ENCODE measurements at regions not wholly inside any gene's neighbourhood (a gene's known extent, or its start where the extent isn't known, plus 50 kb on each side); places are given as distances from the start of the nearest gene placed in this dataset.

DNA sequence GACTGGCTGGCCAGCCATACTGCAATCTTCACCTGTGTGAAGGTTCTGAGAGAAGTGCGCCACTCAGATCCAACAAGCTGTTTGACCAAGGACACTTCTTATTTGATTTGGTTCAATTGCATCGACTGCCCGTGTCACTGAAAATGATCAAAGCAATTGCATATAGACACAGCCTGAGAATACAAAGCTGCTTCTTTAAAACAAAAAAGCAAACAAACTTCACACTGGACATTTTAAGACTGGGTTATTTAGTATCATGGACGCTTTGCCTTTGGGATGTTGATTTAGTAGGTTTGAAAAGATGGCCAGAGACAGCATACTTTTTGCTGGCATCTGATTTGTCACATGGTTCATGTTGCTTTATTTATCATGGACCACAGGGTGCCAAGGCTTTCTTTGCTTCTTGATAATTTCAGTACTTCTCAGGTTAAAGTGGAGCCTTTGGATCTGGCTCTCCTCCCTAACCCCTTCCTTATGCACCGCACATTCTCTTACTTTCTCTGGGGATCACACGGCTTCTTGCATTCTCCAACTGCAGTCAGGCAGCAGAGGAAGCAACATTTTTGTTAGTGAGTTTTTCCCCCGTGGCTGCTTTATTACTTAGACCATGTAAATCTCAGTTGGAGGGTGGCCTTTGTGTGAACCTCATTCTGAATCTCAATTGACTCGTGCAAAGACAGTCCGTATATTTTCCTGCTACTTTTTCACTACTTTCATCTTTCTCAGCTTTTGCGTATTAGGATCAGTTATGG is 151.0 kb downstream of the CD47 start:
- no peak overlapping the region for H3K9ac ChIP-seq (ENCODE audit: low read length)
- no peak for DNase-seq
- no CpG with 5 or more reads among the region's 10 CpGs for WGBS (ENCODE audit: extremely low coverage, insufficient coverage, insufficient read length)

DNA sequence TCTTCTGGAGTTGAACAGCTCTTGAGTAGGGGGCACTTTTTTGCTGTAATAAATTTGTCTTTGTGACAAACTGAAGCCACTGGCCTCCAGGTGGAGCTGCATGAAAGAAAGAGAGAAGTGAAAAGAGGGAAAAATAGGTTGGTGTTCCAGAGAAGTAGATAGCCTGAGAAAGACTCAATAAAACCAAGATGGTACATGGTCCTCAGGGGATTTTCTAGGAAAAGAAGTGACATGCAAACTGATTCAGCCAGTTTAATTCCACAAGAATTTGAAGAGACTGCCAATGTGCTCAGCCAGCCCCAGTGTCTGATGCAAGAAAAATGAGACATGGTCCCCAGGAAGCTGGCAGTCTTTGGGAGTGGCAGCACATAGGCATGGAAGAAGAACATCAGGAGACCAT is 152.7 kb downstream of the CD47 start:
- peak overlapping the region; percentile 12 for H2AK5ac ChIP-seq (ENCODE audit: low read length)
- no peak overlapping the region for H4K8ac ChIP-seq (ENCODE audit: low read depth, low read length)
- H3K27me3 ChIP-seq (ENCODE audit: insufficient read depth, low read length), result no peaks in the 10 kb centered on the region
- H4K12ac ChIP-seq (ENCODE audit: low read depth, low read length), result no peak overlapping the region
- H3K79me2 ChIP-seq (ENCODE audit: control insufficient read depth, insufficient read depth, low read length, poor library complexity), result no peaks in the 10 kb centered on the region
- peaks cover 6% of the 10 kb centered on the region for H3K79me1 ChIP-seq (ENCODE audit: low read length)
- H2BK120ac ChIP-seq (ENCODE audit: insufficient read depth, low read length, poor library complexity), result peak overlapping the region; percentile 82
- no peak overlapping the region for H3K23ac ChIP-seq (ENCODE audit: low read length)
- H4K91ac ChIP-seq (ENCODE audit: low read depth, low read length), result peak overlapping the region; percentile 25
- H3K4ac ChIP-seq (ENCODE audit: low read depth, low read length), result no peak overlapping the region
- no peaks in the 10 kb centered on the region for H3K9me3 ChIP-seq (ENCODE audit: insufficient read depth, low read depth, low read length)
- H3K36me3 ChIP-seq (ENCODE audit: control insufficient read depth in 1 of 2, insufficient read depth in 2 of 2, low read length in 2 of 2), result no peaks in the 10 kb centered on the region
- no peak overlapping the region for H3K27ac ChIP-seq (ENCODE audit: low read depth, low read length)
- peak overlapping the region; percentile 6 for H2BK5ac ChIP-seq (ENCODE audit: low read depth, low read length, poor library complexity)
- no peak overlapping the region for H3K9ac ChIP-seq (ENCODE audit: low read length)
- peak overlapping the region; percentile 55 for H2BK12ac ChIP-seq (ENCODE audit: low read length)
- H2AFZ ChIP-seq (ENCODE audit: insufficient read depth, low read length, poor library complexity), result no peak overlapping the region
- H3K4me2 ChIP-seq (ENCODE audit: low read length), result no peak overlapping the region
- H3K4me1 ChIP-seq (ENCODE audit: control insufficient read depth in 1 of 2, insufficient read depth in 2 of 2, low read length in 2 of 2), result peaks cover 0 to 2% of the 10 kb centered on the region in 2 experiments
- DNase-seq, result peak; percentile 14 to 69
- H3K4me3 ChIP-seq (ENCODE audit: low read depth, low read length), result no peak overlapping the region
- no peak overlapping the region for H3K18ac ChIP-seq (ENCODE audit: low read length)
- no peak overlapping the region for H3K14ac ChIP-seq (ENCODE audit: low read length)

More for the DNA sequence above, 151.0 kb downstream of the CD47 start:
- no peak overlapping the region for H3K4me3 ChIP-seq (ENCODE audit: low read depth, low read length)
- H3K14ac ChIP-seq (ENCODE audit: low read length), result no peak overlapping the region
- no peak overlapping the region for H3K23ac ChIP-seq (ENCODE audit: low read length)
- H3K79me1 ChIP-seq (ENCODE audit: low read length), result peaks cover 6% of the 10 kb centered on the region
- no peaks in the 10 kb centered on the region for H3K79me2 ChIP-seq (ENCODE audit: control insufficient read depth, insufficient read depth, low read length, poor library complexity)
- no peak overlapping the region for H4K8ac ChIP-seq (ENCODE audit: low read depth, low read length)
- peak overlapping the region; percentile 38 for H2BK120ac ChIP-seq (ENCODE audit: insufficient read depth, low read length, poor library complexity)
- no peak overlapping the region for H3K27ac ChIP-seq (ENCODE audit: low read depth, low read length)
- peaks cover 0 to 2% of the 10 kb centered on the region in 2 experiments for H3K4me1 ChIP-seq (ENCODE audit: control insufficient read depth in 1 of 2, insufficient read depth in 2 of 2, low read length in 2 of 2)
- H3K9me3 ChIP-seq (ENCODE audit: insufficient read depth, low read depth, low read length), result no peaks in the 10 kb centered on the region
- H2BK5ac ChIP-seq (ENCODE audit: low read depth, low read length, poor library complexity), result no peak overlapping the region
- no peak overlapping the region for H3K4me2 ChIP-seq (ENCODE audit: low read length)
- no peaks in the 10 kb centered on the region for H3K27me3 ChIP-seq (ENCODE audit: insufficient read depth, low read length)
- H3K18ac ChIP-seq (ENCODE audit: low read length), result no peak overlapping the region
- no peak overlapping the region for H2AK5ac ChIP-seq (ENCODE audit: low read length)
- no peak overlapping the region for H3K4ac ChIP-seq (ENCODE audit: low read depth, low read length)
- no peak overlapping the region for H4K12ac ChIP-seq (ENCODE audit: low read depth, low read length)
- H2BK12ac ChIP-seq (ENCODE audit: low read length), result peak overlapping the region; percentile 43
- H3K36me3 ChIP-seq (ENCODE audit: control insufficient read depth in 1 of 2, insufficient read depth in 2 of 2, low read length in 2 of 2), result no peaks in the 10 kb centered on the region
- no peak overlapping the region for H2AFZ ChIP-seq (ENCODE audit: insufficient read depth, low read length, poor library complexity)
- H4K91ac ChIP-seq (ENCODE audit: low read depth, low read length), result peak overlapping the region; percentile 57

DNA sequence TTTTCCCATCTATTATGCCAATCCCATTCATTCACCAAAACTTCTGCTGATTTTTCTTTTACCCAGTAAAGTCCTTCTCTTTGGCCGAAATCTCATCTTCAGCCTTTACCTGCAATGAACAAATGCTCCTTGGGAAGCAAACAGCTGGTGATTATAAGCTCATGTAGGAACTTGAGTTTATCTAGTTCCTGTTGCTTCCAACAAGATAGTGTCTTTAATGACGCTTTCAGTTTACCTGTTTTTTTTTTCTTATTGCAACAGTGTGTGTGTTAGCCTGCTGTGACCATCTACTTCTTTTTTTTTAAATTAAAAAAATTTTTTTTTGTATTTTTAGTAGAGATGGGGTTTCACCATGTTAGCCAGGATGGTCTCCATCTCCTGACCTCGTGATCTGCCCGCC is 156.0 kb downstream of the CD47 start:
- Histone ChIP-seq H3K4me2 (ENCODE audit: low read length) (no peak overlapping the region), H4K12ac (ENCODE audit: low read depth, low read length) (no peak overlapping the region), H3K18ac (ENCODE audit: low read length) (no peak overlapping the region), H3K14ac (ENCODE audit: low read length) (no peak overlapping the region), H3K9me3 (ENCODE audit: insufficient read depth, low read depth, low read length) (no peaks in the 10 kb centered on the region), H3K36me3 (ENCODE audit: control insufficient read depth in 1 of 2, insufficient read depth in 2 of 2, low read length in 2 of 2) (no peaks in the 10 kb centered on the region), H3K4me3 (ENCODE audit: low read depth, low read length) (no peak overlapping the region), H2BK120ac (ENCODE audit: insufficient read depth, low read length, poor library complexity) (no peak overlapping the region), H3K79me2 (ENCODE audit: control insufficient read depth, insufficient read depth, low read length, poor library complexity) (no peaks in the 10 kb centered on the region), H3K79me1 (ENCODE audit: low read length) (peaks cover 6% of the 10 kb centered on the region), H4K8ac (ENCODE audit: low read depth, low read length) (no peak overlapping the region), H3K27ac (ENCODE audit: low read depth, low read length) (no peak overlapping the region), H2AFZ (ENCODE audit: insufficient read depth, low read length, poor library complexity) (no peak overlapping the region), H2AK5ac (ENCODE audit: low read length) (no peak overlapping the region), H4K91ac (ENCODE audit: low read depth, low read length) (no peak overlapping the region), H3K23ac (ENCODE audit: low read length) (no peak overlapping the region), H3K4me1 (ENCODE audit: control insufficient read depth in 1 of 2, insufficient read depth in 2 of 2, low read length in 2 of 2) (peaks cover 0 to 2% of the 10 kb centered on the region in 2 experiments), H3K27me3 (ENCODE audit: insufficient read depth, low read length) (no peaks in the 10 kb centered on the region), H2BK5ac (ENCODE audit: low read depth, low read length, poor library complexity) (no peak overlapping the region), H3K9ac (ENCODE audit: low read length) (no peak overlapping the region), H2BK12ac (ENCODE audit: low read length) (no peak overlapping the region), H3K4ac (ENCODE audit: low read depth, low read length) (no peak overlapping the region)
- no CpG with 5 or more reads among the region's 4 CpGs for WGBS (ENCODE audit: extremely low coverage, insufficient coverage, insufficient read length)
- no peak for DNase-seq

DNA sequence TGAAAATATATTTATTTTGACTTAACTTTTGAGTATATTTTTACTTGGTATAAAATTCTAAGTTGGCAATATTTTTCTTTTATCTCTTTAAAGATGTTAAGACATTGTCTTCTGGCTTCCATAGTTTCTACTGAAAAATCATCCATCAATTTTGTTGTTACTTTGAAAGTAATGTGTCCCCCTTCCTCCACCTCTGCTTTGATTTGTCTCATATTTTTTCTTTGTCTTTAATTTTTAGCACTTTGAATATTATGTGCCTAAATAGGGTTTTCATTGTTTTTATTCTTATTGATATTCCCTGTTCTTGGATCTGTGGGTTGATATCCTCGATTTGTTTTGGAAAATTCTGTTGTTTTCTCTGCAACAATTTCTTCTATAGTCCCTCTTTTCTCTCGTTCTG is 157.4 kb downstream of the CD47 start:
- no peak overlapping the region for H3K18ac ChIP-seq (ENCODE audit: low read length)
- no peak overlapping the region for H3K4ac ChIP-seq (ENCODE audit: low read depth, low read length)
- H4K91ac ChIP-seq (ENCODE audit: low read depth, low read length), result no peak overlapping the region
- H3K9ac ChIP-seq (ENCODE audit: low read length), result no peak overlapping the region
- no peak overlapping the region for H4K8ac ChIP-seq (ENCODE audit: low read depth, low read length)
- no peak overlapping the region for H2AFZ ChIP-seq (ENCODE audit: insufficient read depth, low read length, poor library complexity)
- no peak for DNase-seq
- no peaks in the 10 kb centered on the region for H3K36me3 ChIP-seq (ENCODE audit: control insufficient read depth in 1 of 2, insufficient read depth in 2 of 2, low read length in 2 of 2)
- peaks cover 3% of the 10 kb centered on the region for H3K79me1 ChIP-seq (ENCODE audit: low read length)
- no CpG with 5 or more reads among the region's 2 CpGs for WGBS (ENCODE audit: extremely low coverage, insufficient coverage, insufficient read length)
- no peak overlapping the region for H3K23ac ChIP-seq (ENCODE audit: low read length)
- H2BK5ac ChIP-seq (ENCODE audit: low read depth, low read length, poor library complexity), result no peak overlapping the region
- H3K9me3 ChIP-seq (ENCODE audit: insufficient read depth, low read depth, low read length), result no peaks in the 10 kb centered on the region
- H3K4me1 ChIP-seq (ENCODE audit: control insufficient read depth in 1 of 2, insufficient read depth in 2 of 2, low read length in 2 of 2), result no peaks in the 10 kb centered on the region
- no peak overlapping the region for H4K12ac ChIP-seq (ENCODE audit: low read depth, low read length)
- H3K27ac ChIP-seq (ENCODE audit: low read depth, low read length), result no peak overlapping the region
- H2BK12ac ChIP-seq (ENCODE audit: low read length), result no peak overlapping the region
- H3K4me3 ChIP-seq (ENCODE audit: low read depth, low read length), result no peak overlapping the region
- H3K4me2 ChIP-seq (ENCODE audit: low read length), result no peak overlapping the region
- H2BK120ac ChIP-seq (ENCODE audit: insufficient read depth, low read length, poor library complexity), result no peak overlapping the region
- no peak overlapping the region for H2AK5ac ChIP-seq (ENCODE audit: low read length)
- H3K14ac ChIP-seq (ENCODE audit: low read length), result no peak overlapping the region
- H3K27me3 ChIP-seq (ENCODE audit: insufficient read depth, low read length), result no peaks in the 10 kb centered on the region
- H3K79me2 ChIP-seq (ENCODE audit: control insufficient read depth, insufficient read depth, low read length, poor library complexity), result no peaks in the 10 kb centered on the region

Data from trophoblast cell (in vitro differentiated cells and primary cell).